Trophoblast cell (in vitro differentiated cells and primary cell): ENCODE measurements at regions not wholly inside any gene's neighbourhood (a gene's known extent, or its start where the extent isn't known, plus 50 kb on each side); places are given as distances from the start of the nearest gene placed in this dataset.

Source experiments
- DNase-seq, 2 donors: peaks; one replicate each; pipeline ENCODE4 v3.0.0-alpha.2; 2016
- H2AFZ ChIP-seq: 2 replicates; pipeline ENCODE4 v1.6.1; 2013; ENCODE audit warnings: low read length, moderate library complexity, mild to moderate bottlenecking; ENCODE audit not compliant: insufficient read depth, poor library complexity
- H2AK5ac ChIP-seq: 2 replicates; pipeline ENCODE4 v1.6.1; 2013; ENCODE audit warnings: mild to moderate bottlenecking, low read length
- H2BK120ac ChIP-seq: 2 replicates; pipeline ENCODE4 v1.6.1; 2013; ENCODE audit warnings: low read length, mild to moderate bottlenecking, moderate library complexity; ENCODE audit not compliant: insufficient read depth, poor library complexity
- H2BK12ac ChIP-seq: 2 replicates; pipeline ENCODE4 v1.6.1; 2013; ENCODE audit warnings: mild to moderate bottlenecking, low read length, moderate library complexity
- H2BK5ac ChIP-seq: 2 replicates; pipeline ENCODE4 v1.6.1; 2013; ENCODE audit warnings: low read length, low read depth, moderate library complexity, mild to moderate bottlenecking; ENCODE audit not compliant: poor library complexity
- H3K14ac ChIP-seq: 2 replicates; pipeline ENCODE4 v1.6.1; 2013; ENCODE audit warnings: mild to moderate bottlenecking, low read length
- H3K18ac ChIP-seq: 2 replicates; pipeline ENCODE4 v1.6.1; 2013; ENCODE audit warnings: mild to moderate bottlenecking, low read length
- H3K23ac ChIP-seq: 2 replicates; pipeline ENCODE4 v1.6.1; 2013; ENCODE audit warnings: low read length
- H3K27ac ChIP-seq: 2 replicates; pipeline ENCODE4 v1.5.1; 2013; ENCODE audit warnings: low read depth, mild to moderate bottlenecking, inconsistent platforms, low read length, moderate library complexity
- H3K27me3 ChIP-seq: 2 replicates; pipeline ENCODE4 v1.6.1; 2013; ENCODE audit warnings: inconsistent platforms, mild to moderate bottlenecking, low read length, moderate library complexity; ENCODE audit not compliant: insufficient read depth
- H3K36me3 ChIP-seq, 2 experiments: 1 replicate in 1 of 2; 2 replicates in 1 of 2; pipeline ENCODE4 v1.6.1; 2013; ENCODE audit warnings: low read length in 2 of 2, mild to moderate bottlenecking in 2 of 2, moderate library complexity in 1 of 2; ENCODE audit not compliant: insufficient read depth in 2 of 2, control insufficient read depth in 1 of 2
- H3K4ac ChIP-seq: 2 replicates; pipeline ENCODE4 v1.6.1; 2013; ENCODE audit warnings: low read depth, mild to moderate bottlenecking, low read length, moderate library complexity
- H3K4me1 ChIP-seq, 2 experiments: 1 replicate in 1 of 2; 2 replicates in 1 of 2; pipeline ENCODE4 v1.6.1; 2013; ENCODE audit warnings: low read length in 2 of 2, mild to moderate bottlenecking in 2 of 2, moderate library complexity in 1 of 2; ENCODE audit not compliant: insufficient read depth in 2 of 2, control insufficient read depth in 1 of 2
- H3K4me2 ChIP-seq: 2 replicates; pipeline ENCODE4 v1.6.1; 2013; ENCODE audit warnings: inconsistent platforms, mild to moderate bottlenecking, low read length, moderate library complexity
- H3K4me3 ChIP-seq: 2 replicates; pipeline ENCODE4 v1.5.1; 2013; ENCODE audit warnings: mild to moderate bottlenecking, low read depth, low read length, inconsistent platforms
- H3K79me1 ChIP-seq: one replicate; pipeline ENCODE4 v1.6.1; 2013; ENCODE audit warnings: low read length
- H3K79me2 ChIP-seq: 2 replicates; pipeline ENCODE4 v1.6.1; 2013; ENCODE audit warnings: low read length, mild to moderate bottlenecking; ENCODE audit not compliant: control insufficient read depth, insufficient read depth, poor library complexity
- H3K9ac ChIP-seq: 2 replicates; pipeline ENCODE4 v1.6.1; 2013; ENCODE audit warnings: mild to moderate bottlenecking, low read length
- H3K9me3 ChIP-seq: 2 replicates; pipeline ENCODE4 v1.6.1; 2013; ENCODE audit warnings: low read depth, mild to moderate bottlenecking, control low read depth, inconsistent platforms, low read length; ENCODE audit not compliant: insufficient read depth
- H4K12ac ChIP-seq: 2 replicates; pipeline ENCODE4 v1.6.1; 2013; ENCODE audit warnings: low read depth, mild to moderate bottlenecking, low read length, moderate library complexity
- H4K8ac ChIP-seq: 2 replicates; pipeline ENCODE4 v1.6.1; 2013; ENCODE audit warnings: low read depth, mild to moderate bottlenecking, low read length, moderate library complexity
- H4K91ac ChIP-seq: one replicate; pipeline ENCODE4 v1.6.1; 2013; ENCODE audit warnings: low read depth, mild to moderate bottlenecking, low read length, moderate library complexity
- WGBS: extraction: QIAGEN DNeasy Blood & Tissue Kit; methylation state at CpG from one replicate; pipeline ENCODE4 v1.1.7; 2013; ENCODE audit warnings: missing lambda C conversion rate; ENCODE audit not compliant: insufficient read length, insufficient coverage; ENCODE audit errors: extremely low coverage; 5-methylcytosine and 5-hydroxymethylcytosine counted together

- Histone ChIP-seq H3K36me3 (no peaks in the 10 kb centered on the region), H3K4me3 (no peak overlapping the region), H3K27me3 (no peaks in the 10 kb centered on the region), H4K91ac (no peak overlapping the region), H2AFZ (no peak overlapping the region), H2BK12ac (no peak overlapping the region), H3K18ac (no peak overlapping the region), H3K4ac (no peak overlapping the region), H3K23ac (no peak overlapping the region), H2AK5ac (no peak overlapping the region), H3K9me3 (no peaks in the 10 kb centered on the region), H3K79me2 (no peaks in the 10 kb centered on the region), H4K8ac (no peak overlapping the region), H3K9ac (no peak overlapping the region), H3K4me2 (no peak overlapping the region), H3K79me1 (no peaks in the 10 kb centered on the region), H4K12ac (no peak overlapping the region), H2BK5ac (no peak overlapping the region), H3K14ac (no peak overlapping the region), H2BK120ac (no peak overlapping the region), H3K4me1 (no peaks in the 10 kb centered on the region), H3K27ac (no peak overlapping the region)
- no peak for DNase-seq
- no CpG with 5 or more reads among the region's 2 CpGs for WGBS
These were observed 111.0 kb upstream of the HMHB1 start for GRCh38 chr5:143700994-143701393.

DNA sequence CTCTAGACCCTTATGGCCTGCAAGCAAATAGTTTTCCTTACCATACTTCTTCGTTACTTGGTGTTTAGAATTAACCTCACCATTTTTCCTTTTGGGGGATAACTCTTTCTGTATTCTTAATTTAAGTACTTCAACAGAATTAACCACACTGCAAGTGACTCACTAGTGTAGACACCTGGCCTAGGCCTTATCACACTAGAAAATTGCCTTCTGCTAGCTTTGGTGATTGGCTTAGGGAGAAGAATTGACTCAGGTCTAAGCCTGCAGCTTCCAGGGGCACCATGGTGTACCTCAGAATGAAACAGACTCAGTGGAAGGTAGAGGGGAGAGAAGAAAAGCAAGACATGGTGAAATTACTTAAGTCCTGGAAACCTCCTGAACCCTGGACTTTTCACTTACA lies 112.8 kb upstream of the HMHB1 start:
- H3K14ac ChIP-seq = no peak overlapping the region
- H3K4me3 ChIP-seq = no peak overlapping the region
- no peaks in the 10 kb centered on the region for H3K4me1 ChIP-seq
- no peak overlapping the region for H2BK120ac ChIP-seq
- H4K8ac ChIP-seq = no peak overlapping the region
- no peaks in the 10 kb centered on the region for H3K27me3 ChIP-seq
- H3K79me1 ChIP-seq = no peaks in the 10 kb centered on the region
- H3K36me3 ChIP-seq = no peaks in the 10 kb centered on the region
- WGBS = no CpG with 5 or more reads among the region's 1 CpG
- H3K4ac ChIP-seq = no peak overlapping the region
- H2AFZ ChIP-seq = no peak overlapping the region
- H4K12ac ChIP-seq = no peak overlapping the region
- H4K91ac ChIP-seq = no peak overlapping the region
- no peak overlapping the region for H2BK12ac ChIP-seq
- H2BK5ac ChIP-seq = no peak overlapping the region
- H3K27ac ChIP-seq = no peak overlapping the region
- no peak overlapping the region for H3K18ac ChIP-seq
- H3K9me3 ChIP-seq = no peaks in the 10 kb centered on the region
- no peak overlapping the region for H2AK5ac ChIP-seq
- no peak overlapping the region for H3K23ac ChIP-seq
- no peak overlapping the region for H3K4me2 ChIP-seq
- DNase-seq = no peak
- H3K9ac ChIP-seq = no peak overlapping the region
- no peaks in the 10 kb centered on the region for H3K79me2 ChIP-seq

- Histone ChIP-seq H3K27ac (no peak overlapping the region), H3K18ac (no peak overlapping the region), H4K12ac (no peak overlapping the region), H3K79me2 (no peaks in the 10 kb centered on the region), H3K4ac (no peak overlapping the region), H3K9ac (no peak overlapping the region), H4K8ac (no peak overlapping the region), H3K27me3 (no peaks in the 10 kb centered on the region), H2BK5ac (no peak overlapping the region), H3K4me1 (no peaks in the 10 kb centered on the region), H4K91ac (no peak overlapping the region), H2BK12ac (no peak overlapping the region), H3K79me1 (no peaks in the 10 kb centered on the region), H2AK5ac (no peak overlapping the region), H3K23ac (no peak overlapping the region), H2BK120ac (no peak overlapping the region), H3K14ac (no peak overlapping the region), H3K36me3 (no peaks in the 10 kb centered on the region), H3K4me3 (no peak overlapping the region), H2AFZ (no peak overlapping the region), H3K4me2 (no peak overlapping the region), H3K9me3 (no peaks in the 10 kb centered on the region)
- no CpG with 5 or more reads among the region's 3 CpGs for WGBS
- DNase-seq = peak in 1 of 2 donors; percentile 35
These were observed 113.4 kb upstream of the HMHB1 start for GRCh38 chr5:143698574-143698973.

DNA sequence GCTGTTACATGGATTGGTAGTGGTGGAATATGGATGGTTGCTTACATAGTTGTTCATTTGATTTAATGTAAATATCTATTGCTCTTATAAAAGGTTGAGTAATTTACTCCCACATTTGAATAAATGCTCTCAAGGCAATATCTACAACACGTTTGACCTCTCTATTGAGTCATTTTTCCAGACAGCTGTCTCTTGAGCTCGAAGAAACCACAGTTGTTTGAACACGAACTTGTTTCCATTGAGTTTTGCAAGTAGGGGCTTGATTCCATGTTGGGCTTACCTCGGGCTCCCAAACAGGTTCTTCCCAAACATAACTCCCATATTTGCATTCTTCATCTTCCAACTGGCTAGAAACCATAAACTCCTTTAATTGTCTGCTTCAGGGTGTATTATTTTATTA lies 115.0 kb upstream of the HMHB1 start:
- WGBS = no CpG with 5 or more reads among the region's 4 CpGs
- H3K79me2 ChIP-seq = no peaks in the 10 kb centered on the region

More for the DNA sequence above, 115.0 kb upstream of the HMHB1 start:
- H3K14ac ChIP-seq = no peak overlapping the region
- H2AFZ ChIP-seq = no peak overlapping the region
- no peak overlapping the region for H2BK5ac ChIP-seq
- H2AK5ac ChIP-seq = no peak overlapping the region
- no peak overlapping the region for H4K91ac ChIP-seq
- no peak overlapping the region for H4K12ac ChIP-seq
- no peak overlapping the region for H2BK120ac ChIP-seq
- H4K8ac ChIP-seq = no peak overlapping the region
- no peak overlapping the region for H2BK12ac ChIP-seq
- H3K36me3 ChIP-seq = no peaks in the 10 kb centered on the region
- H3K18ac ChIP-seq = no peak overlapping the region
- no peak overlapping the region for H3K4me3 ChIP-seq
- no peak overlapping the region for H3K4ac ChIP-seq
- H3K79me1 ChIP-seq = no peaks in the 10 kb centered on the region
- no peak overlapping the region for H3K4me2 ChIP-seq
- H3K4me1 ChIP-seq = no peaks in the 10 kb centered on the region
- DNase-seq = no peak
- no peak overlapping the region for H3K27ac ChIP-seq
- H3K23ac ChIP-seq = no peak overlapping the region
- no peak overlapping the region for H3K9ac ChIP-seq
- no peaks in the 10 kb centered on the region for H3K9me3 ChIP-seq
- no peaks in the 10 kb centered on the region for H3K27me3 ChIP-seq
